Pulmonary artery endothelial cell (primary cell): ENCODE measurements at regions not wholly inside any gene's neighbourhood (a gene's known extent, or its start where the extent isn't known, plus 50 kb on each side); places are given as distances from the start of the nearest gene placed in this dataset.
"Not testable (repeated sequence)": the region's sequence is repeated elsewhere in the genome, so short reads cannot be mapped to it uniquely, and the experiment has no call there.

Source experiments
- DNase-seq: peaks from one replicate; pipeline ENCODE4 v3.0.0-alpha.2; 2011; ENCODE audit warnings: low read depth, low spot score

DNA sequence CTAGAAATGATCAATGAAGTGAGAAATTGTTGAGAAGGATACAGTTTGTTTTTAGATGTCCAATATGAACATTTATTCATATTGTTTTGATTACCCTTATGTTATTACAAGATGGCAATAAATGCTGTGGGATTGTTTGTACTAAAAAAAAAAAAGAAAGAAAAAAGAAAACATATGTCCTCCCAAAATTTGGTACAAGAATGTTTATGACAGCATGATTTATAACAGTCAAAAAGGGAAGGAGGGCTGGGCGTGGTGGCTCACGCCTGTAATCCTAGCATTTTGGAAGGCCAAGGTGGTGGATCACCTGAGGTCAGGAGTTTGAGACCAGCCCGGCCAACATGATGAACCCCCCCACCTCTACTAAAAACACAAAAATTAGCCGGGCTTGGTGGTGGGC is 78.5 kb upstream of the ID2 start:
- not testable (repeated sequence) for DNase-seq

DNA sequence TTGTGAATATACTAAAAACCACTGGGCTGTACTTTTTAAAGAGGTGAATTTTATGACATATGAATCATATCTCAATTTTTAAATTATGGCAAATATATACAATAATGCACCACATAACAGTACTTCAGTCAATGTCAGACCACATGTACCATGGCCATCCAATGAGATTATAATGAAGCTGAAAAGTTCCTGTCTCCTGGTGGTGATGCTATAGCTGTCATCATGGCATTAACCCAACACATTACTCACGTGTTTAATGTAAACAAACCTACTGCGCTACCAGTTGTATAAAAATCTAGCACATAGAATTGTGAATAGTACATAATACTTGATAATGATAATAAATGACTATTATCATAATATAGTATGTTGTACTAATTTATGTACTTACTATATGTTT is 77.6 kb upstream of the ID2 start:
- DNase-seq: no peak

DNA sequence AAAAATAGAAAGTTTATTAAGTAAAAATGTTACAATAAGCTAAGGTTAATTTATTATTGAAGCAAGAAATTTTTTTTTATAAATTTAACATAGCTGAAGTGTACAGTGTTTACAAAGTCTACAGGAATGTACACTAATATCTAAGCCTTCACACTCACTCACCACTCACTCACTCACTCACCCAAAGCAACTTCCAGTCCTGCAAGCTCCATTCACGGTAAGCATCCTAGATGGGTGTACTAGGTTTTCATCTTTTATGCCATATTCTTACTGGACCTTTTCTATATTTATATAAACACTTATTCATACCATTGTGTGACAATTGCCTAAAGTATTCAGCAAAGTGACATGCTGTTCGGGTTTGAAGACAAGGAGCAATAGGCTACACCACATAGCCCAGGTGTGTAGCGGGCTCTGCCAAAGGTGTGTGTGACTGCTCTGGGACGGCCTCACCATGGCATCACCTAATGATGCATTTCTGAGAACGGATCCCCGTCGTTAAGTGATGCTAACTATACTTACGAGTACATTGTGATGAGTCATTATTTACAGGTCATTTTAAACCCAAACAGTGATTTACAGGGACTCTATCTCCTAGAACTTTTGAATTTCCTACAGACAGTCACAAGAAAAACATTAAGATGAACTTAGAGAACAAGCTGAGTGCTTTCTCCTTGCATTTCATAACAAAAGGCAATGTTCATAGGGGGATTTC is 76.3 kb upstream of the ID2 start:
- no peak for DNase-seq

DNA sequence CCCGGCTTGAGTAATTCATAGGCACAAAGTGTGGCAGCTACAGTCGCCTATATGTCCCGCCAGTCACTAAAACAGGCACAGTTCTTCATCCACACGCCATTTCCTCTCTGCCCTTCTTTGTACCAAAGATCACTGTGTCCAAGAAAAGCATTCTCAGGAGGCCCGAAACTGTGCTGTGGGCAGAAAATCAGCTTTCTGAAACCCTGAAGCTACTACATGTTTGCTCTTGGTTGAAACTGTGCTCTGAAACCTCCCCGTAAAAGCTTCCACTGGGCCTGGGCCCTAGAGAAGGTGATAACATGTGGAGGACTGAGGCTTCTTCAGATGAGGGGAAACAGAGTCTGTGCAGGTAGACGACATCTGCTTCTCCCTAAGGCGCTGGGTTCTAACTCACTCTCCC is 75.6 kb upstream of the ID2 start:
- no peak for DNase-seq

DNA sequence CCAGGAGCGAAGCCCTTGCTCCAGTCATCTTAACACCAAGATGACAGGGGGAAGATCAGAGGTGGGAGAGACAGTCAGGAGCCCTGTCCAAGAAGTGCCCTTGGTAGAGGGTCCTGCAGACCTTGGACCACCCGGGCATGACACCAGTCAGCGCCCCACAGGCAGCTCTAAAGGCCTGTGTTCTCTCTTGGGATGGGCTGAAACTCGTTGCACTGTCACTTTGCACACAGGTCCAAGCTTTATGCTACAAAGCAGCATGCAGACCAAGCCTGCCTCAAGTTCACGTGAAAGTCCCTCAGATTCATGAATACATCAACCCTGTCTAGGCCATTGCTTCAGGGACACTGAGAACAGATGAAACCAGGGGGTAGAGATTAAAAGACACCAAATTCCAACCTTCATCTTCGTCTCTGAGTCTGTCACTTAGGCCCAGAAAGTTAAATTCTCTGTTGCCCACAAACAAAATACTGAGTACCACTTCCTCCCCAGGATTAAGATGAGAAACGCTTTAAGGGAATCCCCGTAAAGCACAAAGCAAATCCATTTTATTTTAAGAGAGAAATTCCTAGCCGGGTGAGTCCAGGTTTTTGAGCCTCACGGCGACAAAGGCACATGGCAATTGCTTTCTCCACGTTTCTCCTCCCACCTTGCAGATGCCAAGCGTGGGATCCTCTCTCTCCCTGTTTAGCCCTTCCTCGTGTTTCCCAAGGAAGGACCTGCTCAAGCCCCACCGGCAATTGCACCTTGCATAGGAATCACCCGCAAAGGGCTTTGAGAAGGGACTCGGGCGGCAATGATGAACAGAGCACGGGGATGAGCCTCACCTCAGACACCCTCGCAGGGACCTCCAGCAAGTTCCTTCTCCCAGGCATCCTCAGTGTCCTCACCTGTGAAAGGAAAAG is 75.0 kb upstream of the ID2 start:
- DNase-seq: no peak

DNA sequence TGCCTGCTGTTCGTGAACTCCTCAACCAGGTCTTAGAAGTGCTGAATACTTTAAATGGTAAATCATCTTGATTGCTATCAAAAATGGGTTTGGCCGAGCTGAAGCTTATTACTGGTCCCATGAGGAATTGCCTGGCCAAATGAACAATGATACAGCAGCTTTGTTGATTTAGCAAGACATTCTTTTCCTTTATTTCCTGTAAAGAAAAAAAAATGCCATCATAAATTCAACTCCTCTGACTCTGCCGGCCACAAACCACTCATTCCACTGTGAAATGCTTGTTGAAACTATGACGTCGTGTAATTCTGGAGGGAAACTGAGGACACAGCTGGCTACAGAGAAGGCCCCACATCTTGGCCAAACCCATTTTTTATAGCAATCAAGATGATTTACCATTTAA is 74.2 kb upstream of the ID2 start:
- DNase-seq: no peak

DNA sequence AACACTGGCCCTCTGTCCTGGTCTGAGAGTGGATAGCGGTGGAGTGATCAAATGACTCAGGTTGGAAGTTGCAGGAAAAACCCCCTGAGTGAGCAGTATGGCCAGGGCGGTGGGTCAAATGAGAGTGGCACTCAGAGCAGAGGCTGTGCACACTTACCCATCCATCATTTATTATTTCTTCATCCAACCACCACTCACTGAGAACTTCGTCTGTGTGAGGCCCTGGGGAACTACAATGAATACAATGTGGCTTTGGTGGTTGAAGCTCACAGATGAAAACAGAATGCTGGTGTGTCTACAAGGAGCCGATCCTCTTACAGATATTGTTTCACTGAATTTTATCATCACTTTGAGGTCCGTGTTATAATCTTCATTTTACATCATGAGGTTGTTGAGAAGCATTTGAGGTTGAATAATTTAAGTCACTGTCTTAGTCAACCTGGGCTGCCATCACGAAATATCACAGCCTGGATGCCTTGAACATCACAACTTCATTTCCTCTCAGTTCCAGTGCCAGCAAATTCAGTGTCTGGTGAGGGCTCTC is 73.4 kb upstream of the ID2 start:
- no peak for DNase-seq

DNA sequence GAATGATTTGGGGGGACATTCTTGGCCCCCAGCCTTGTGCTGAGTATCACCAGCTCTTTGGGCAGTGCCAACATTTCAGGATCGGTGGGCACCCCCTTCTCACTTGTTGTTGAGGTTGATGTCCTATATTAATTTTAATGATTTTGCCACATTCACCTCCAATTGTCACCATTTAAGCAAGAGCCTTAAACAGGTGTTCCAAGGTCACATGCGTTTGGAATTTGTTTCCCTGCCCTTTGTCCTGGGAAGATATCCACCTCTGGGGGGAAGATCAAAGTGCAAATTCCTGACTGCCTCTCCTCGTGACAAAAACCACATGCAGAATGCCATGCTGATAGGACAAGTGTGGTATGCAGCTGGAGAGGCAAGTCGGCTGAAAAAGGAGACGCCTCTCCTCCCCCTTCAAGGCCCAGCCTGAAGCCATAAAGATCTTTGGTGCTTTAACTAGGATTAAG is 72.5 kb upstream of the ID2 start:
- no peak for DNase-seq

DNA sequence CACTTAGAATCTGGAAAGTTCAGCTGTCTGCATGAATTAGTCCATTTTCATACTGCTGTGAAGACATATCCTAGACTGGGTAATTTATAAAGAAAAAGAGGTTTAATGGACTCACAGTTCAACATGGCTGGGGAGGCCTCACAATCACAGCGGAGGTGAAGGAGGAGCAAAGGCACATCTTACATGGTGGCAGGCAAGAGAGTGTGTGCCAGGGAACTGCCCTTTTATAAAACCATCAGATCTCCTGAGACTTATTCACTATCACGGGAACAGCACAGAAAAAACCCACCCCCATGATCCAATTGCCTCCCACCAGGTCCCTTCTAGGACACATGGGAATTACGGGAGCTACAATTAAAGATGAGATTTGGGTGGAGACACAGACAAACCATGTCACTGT is 71.1 kb upstream of the ID2 start:
- DNase-seq: not testable (repeated sequence)

DNA sequence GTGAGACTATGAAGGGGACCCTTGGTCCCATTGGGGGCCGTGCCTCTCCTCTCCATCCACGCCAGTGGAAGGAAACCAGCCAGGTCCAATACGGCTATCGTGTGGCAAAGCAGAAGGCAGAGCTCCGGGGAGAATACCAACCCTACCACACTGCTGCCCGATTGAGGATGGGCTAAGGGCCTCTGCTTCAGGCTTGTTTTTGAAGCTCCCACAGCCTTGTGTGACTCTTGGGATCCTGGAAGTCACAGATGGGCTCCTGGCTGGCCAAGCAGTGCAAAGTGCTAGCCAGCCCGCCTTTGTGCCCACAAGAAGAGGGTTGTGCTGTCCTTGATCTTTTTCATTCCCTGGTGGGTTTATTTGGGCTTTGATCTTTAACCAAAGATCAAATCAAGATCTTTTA is 70.6 kb upstream of the ID2 start:
- DNase-seq: no peak

DNA sequence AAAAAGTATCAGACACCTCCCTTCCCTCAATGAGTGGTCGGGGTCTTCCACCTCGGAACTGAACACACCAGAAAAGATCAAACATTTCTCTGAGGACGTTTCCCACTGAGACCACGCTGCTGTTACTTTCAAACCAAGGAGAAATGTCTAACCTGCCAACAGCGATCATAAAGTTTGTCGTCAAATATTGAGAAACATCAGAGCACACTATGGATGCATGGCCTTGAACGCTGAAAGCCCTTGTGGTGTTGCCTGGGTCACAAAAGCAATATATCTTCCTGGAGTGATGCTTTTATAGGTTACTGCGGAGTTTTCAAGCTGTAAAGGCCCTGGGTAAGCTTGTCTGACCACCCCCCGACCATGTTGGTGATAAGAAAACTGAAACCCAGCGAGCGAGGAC is 70.2 kb upstream of the ID2 start:
- DNase-seq: no peak

DNA sequence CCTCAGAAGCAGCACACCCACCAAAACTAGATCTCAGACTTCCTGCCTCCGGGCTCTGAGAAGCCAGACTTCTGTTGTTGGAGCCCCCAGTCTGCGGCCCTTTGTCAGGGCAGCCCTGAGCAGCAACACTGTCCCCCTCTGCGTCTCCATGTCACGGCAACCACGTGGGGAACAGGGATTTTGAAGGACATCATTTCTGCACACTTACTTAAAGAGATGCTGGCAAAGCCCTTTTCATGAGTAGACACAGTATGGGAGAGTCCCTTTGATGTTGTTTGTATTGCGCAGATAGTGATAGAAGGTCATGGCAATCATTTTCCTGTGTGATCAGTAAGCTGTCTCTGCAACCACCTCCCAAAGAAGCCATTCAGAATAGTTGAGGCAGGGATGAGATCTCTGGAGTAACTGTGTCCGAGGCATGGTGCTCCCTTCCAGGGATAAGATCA is 69.1 kb upstream of the ID2 start:
- no peak for DNase-seq

DNA sequence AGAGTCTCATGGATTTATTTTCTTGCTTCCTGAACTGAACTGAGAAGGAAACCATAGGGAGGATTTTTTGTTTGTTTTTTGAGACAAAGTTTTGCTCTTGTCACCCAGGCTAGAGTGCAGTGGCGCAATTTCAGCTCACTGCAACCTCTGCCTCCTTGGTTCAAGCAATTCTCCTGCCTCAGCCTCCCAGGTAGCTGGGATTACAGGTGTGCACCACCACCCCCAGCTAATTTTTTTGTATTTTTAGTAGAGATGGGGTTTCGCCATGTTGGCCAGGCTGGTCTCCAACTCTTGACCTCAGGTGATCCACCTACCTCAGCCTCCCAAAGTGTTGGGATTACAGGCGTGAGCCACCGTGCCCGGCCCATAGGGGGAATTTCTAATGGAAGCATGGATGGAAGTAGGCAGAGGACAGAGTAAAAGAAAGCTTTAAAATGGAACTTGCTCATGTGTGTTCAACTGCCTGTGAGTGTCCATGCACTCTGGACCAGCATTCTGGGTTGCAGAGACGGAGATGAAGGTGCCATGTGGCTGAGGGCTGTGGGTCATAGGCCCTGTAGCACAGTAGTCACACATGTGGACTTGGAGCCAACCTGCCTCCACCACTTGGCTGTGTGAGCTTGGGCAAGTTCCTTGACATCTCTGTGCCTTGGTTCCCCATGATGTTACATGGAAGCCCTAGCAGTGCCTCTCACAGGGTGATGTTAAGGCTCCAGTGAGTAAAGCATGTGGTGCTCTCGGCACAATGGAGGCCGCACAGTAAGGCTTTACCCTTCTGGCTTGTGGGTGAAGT is 68.5 kb upstream of the ID2 start:
- DNase-seq: not testable (repeated sequence)

DNA sequence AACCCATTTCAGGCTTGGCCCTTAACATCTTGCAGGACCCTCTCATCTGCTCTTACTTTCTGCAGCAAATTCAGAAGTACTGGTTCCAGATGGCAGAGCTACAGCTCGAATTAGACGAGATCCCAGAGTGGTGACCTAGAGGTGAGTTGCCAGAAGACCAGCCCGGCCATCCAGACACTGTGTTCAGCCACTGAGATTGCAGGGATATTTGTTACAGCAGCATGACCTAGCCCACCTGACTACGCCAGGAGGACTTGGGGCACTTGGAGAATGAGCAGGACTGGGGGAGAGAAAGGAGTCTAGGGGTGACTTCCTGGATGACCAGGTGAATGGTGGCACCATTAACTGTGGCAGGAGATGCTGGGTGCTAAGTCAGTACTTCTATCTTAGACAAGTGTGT is 67.2 kb upstream of the ID2 start:
- DNase-seq: no peak

DNA sequence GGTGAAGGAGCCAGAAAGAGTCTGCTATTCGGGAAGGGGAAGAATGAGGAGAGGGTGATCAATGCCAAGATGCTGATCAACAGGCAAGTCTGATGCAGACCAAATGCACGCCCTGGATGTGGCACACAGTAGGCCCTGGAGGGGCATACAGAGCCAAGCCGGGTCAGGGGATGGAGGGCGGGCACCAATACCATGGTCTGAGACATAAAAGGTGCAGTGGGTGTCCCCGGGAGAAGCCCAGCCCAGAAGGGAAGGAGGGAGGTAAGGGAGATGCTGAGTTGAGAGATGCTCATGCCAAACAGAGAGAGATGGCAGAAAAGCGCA is 66.6 kb upstream of the ID2 start:
- DNase-seq: no peak

DNA sequence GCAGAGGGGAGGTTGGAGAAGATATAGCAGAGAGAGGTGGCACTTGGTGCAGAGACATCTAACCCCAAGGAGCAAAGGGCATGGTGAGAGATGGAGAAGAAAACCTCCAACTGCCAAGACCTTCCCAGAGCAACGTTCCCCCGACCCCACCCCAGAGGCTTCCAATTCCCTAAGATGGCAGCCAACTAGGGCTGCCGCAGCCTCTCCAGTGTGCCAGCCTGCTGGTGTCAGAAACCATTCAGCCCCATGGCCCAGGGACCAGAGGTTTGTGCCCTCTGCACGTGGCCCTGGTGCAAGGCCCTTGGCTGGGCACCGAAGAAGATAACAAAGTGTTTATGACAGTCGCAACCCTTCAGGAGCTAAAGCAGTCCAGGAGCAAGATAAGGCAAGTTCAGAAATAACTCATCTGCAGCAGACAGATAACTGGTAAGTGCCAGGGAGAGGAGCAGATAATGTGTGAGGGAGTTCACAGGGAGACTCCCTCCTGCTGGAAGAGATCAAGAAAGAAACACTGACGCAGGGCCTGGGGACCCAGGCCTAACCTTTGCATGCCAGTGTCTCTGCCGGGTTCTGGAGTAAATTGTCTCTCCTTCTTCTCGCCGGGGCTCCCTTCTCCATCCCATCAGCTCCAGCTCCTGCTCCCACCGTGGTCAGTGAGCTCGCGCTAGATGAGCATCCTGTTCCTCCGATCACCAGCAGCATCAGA is 66.1 kb upstream of the ID2 start:
- DNase-seq: no peak

DNA sequence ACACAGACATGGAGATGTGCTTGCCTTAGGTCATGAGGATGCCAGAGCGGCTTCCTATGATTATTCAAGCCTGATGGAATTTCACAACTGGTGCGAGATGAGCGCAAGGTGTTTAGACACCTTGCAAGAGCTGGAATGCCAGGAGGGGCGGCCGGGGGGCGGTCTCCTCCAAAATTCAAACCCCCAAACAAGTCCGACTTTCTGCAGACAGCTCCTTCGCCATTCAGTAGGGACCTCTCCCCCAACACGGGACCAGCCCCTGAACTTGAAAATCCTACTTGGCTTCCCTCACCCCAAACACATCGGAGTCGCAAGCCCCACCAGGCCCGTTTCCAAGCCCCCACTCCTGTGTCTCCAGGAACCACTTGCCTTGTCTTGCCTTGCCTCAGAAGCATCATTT is 64.8 kb upstream of the ID2 start:
- no peak for DNase-seq

DNA sequence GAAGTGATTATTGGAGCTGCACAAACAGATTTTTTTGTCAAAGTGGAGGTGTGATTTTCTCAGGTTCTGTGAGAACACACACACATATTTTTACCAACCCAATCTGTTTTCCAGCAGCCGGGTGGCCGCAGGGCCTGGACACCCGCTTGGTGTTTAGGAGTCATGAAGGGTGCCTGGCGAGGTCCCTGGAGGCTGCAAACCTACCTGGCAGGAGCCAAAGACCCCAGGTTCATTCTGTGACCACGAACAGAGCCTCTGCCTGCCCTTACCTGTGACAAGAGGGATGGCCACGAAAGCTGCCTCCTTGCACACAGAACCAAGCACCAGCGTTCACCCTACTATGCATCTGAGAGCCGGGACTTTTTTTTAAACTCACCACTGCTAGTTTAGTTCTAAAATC is 64.3 kb upstream of the ID2 start:
- DNase-seq: no peak

DNA sequence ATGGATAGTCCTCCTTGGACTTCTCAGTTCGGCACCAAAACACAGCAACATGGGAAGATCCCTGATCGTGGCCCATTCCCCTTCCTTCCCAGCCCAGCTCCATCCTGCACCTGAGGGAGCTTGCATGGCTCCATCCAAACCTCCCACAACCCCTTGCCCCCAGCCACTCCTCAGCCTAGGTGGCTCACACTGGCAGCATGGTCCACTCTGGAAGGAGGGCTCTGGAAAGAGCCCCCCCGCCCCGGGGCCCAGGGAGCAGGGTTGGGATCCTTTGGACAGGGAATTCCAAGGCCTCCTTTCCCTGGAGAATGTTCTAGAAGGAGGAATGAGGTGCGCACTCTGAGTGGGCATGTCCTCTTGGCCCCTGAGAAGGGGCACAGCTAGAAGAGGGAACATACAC is 62.8 kb upstream of the ID2 start:
- no peak for DNase-seq

DNA sequence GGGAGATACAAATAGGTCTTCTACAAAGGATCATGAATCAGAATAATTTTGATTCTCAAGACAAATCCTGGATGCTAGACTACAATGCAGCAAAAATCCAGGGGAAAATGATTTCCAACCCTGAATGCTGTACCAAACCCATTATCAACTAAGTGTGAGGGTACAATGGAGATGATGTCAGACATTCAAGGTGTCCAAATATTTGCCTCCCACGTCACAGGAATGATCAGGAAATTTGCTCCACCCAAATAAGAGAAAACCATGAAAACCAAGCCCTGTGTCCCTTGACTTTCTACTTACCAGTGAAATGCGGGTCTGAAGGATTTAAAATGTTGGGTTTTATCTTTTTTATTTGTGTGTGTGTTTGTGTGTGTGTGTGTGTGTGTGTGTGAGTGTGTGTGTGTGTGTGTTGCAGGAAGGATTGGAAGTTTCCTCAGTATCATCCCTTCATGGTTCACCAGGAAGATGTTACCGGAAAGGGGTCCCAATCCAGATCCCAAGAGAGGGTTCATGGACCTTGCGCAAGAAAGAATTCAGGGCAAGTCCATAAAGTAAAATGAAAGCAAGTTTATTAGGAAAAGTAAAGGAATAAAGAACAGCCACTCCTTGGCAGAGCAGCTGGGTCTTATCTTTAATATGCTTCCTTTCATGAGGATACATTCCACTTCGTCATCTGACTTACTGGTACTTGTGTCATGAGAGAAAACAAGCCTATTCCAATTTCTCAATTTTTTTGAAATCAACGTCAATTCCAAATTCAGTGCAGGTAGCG is 61.1 kb upstream of the ID2 start:
- DNase-seq: no peak
